ENCODE measurements at regions not wholly inside any gene's neighbourhood (a gene's known extent, or its start where the extent isn't known, plus 50 kb on each side); places are given as distances from the start of the nearest gene placed in this dataset.

- H3K27me3 ChIP-seq, result no peaks in the 10 kb centered on the region
- intact Hi-C loops (cut with DNase I; ENCODE audit: low total_unique reads), result no loop called here
- no peaks in the 10 kb centered on the region for H3K4me1 ChIP-seq
- H3K27ac ChIP-seq, result no peak overlapping the region
- H3K9me3 ChIP-seq, result no peaks in the 10 kb centered on the region
- H3K4me3 ChIP-seq, result no peak overlapping the region
- DNase-seq, result no peak
- no peaks in the 10 kb centered on the region for H3K36me3 ChIP-seq
- no peak for TF ChIP-seq CTCF (IDR thresholded peaks at IDR 0.05)
Measured at GRCh38 chr7:85328456-85328998, 141.7 kb upstream of the SEMA3D start.

- Histone ChIP-seq H3K4me3 (no peak overlapping the region), H3K4me1 (no peaks in the 10 kb centered on the region), H3K27me3 (no peaks in the 10 kb centered on the region), H3K27ac (no peak overlapping the region), H3K36me3 (no peaks in the 10 kb centered on the region), H3K9me3 (no peaks in the 10 kb centered on the region)
- intact Hi-C loops (cut with DNase I; ENCODE audit: low total_unique reads), result no loop called here
- DNase-seq, result no peak
- TF ChIP-seq CTCF (IDR thresholded peaks at IDR 0.05), result no peak
Measured at GRCh38 chr7:85324145-85324799, 137.4 kb upstream of the SEMA3D start.

- Histone ChIP-seq H3K9me3 (no peaks in the 10 kb centered on the region), H3K27me3 (no peaks in the 10 kb centered on the region), H3K4me3 (no peak overlapping the region), H3K4me1 (no peaks in the 10 kb centered on the region), H3K36me3 (no peaks in the 10 kb centered on the region), H3K27ac (no peak overlapping the region)
- no peak for DNase-seq
- no peak for TF ChIP-seq CTCF (IDR thresholded peaks at IDR 0.05)
- intact Hi-C loops (cut with DNase I; ENCODE audit: low total_unique reads), result no loop called here
Measured at GRCh38 chr7:85322252-85322651, 135.4 kb upstream of the SEMA3D start.

DNA sequence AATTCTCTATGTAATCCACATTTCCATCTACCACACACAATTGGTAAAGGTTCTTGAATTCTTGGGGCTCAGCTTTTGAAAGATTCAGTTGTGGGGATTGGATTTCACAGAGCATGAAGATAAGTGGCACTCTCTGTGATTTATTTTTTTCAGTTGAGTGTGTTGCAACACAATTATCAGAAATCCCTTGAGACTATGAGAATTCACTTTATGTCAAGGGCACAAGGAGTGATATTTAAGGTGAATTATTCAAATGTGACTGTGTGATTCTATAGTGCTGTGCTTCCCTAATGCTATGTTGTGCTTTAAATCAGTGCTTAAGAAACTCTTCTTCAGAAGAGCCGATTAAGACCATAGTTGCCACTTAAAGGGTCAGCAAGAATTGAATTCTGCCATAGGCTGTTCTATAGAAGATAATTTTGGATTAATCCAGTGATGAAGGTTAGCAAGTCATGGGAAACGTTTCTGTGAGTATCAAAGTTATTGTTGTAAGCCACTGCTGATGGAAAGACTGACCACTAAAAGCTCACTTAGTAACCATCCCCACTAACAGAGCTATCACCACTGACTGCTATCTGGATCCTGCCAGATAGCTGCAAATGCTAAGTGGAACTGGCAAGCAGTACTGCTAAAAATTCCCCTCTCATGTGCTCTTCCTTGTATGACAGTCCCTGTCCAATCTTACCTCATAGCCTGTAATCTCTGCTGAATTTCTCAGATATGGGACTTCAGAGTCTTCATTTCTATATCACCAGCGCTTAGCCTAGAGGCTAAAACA, 134.0 kb upstream of the SEMA3D start:
- Histone ChIP-seq H3K4me1 (no peaks in the 10 kb centered on the region), H3K4me3 (no peak overlapping the region), H3K36me3 (no peaks in the 10 kb centered on the region), H3K27me3 (no peaks in the 10 kb centered on the region), H3K9me3 (no peaks in the 10 kb centered on the region), H3K27ac (no peak overlapping the region)
- DNase-seq, result no peak
- TF ChIP-seq CTCF (IDR thresholded peaks at IDR 0.05), result no peak
- intact Hi-C loops (cut with DNase I; ENCODE audit: low total_unique reads), result no loop called here

GRCh38 chr7:85316489-85316888, 129.6 kb upstream of the SEMA3D start:
- no peak for DNase-seq

More at GRCh38 chr7:85316489-85316888, 129.6 kb upstream of the SEMA3D start:
- no peaks in the 10 kb centered on the region for H3K9me3 ChIP-seq
- intact Hi-C loops (cut with DNase I; ENCODE audit: low total_unique reads), result no loop called here
- no peaks in the 10 kb centered on the region for H3K27me3 ChIP-seq
- H3K4me1 ChIP-seq, result no peaks in the 10 kb centered on the region
- H3K27ac ChIP-seq, result no peak overlapping the region
- H3K36me3 ChIP-seq, result no peaks in the 10 kb centered on the region
- no peak for TF ChIP-seq CTCF (IDR thresholded peaks at IDR 0.05)
- no peak overlapping the region for H3K4me3 ChIP-seq
